GM23248 (cell line): ENCODE measurements at regions not wholly inside any gene's neighbourhood (a gene's known extent, or its start where the extent isn't known, plus 50 kb on each side); places are given as distances from the start of the nearest gene placed in this dataset.

Source experiments
- DNase-seq: peaks from one replicate; pipeline ENCODE4 v3.0.0-alpha.2; 2015
- H2AFZ ChIP-seq: fragments of 200-600 bp; sonication (generic); 2 replicates; pipeline ENCODE4 v1.6.1; 2016; ENCODE audit warnings: antibody characterized with exemption
- H3F3A ChIP-seq: fragments of 200-600 bp; sonication (generic); 2 replicates; pipeline ENCODE4 v1.6.1; 2016; ENCODE audit warnings: mild to moderate bottlenecking, antibody characterized with exemption, mixed run types; ENCODE audit not compliant: insufficient read depth
- H3K27ac ChIP-seq: fragments of 200-600 bp; sonication (generic); 2 replicates; pipeline ENCODE4 v1.5.1; 2016; ENCODE audit warnings: mild to moderate bottlenecking
- H3K27me3 ChIP-seq: fragments of 200-600 bp; sonication (generic); replicated peaks from 2 replicates; pipeline ENCODE4 v1.6.1; 2016; ENCODE audit warnings: mild to moderate bottlenecking; ENCODE audit not compliant: insufficient read depth
- H3K36me3 ChIP-seq: fragments of 200-600 bp; sonication (generic); 2 replicates; pipeline ENCODE4 v1.6.1; 2016; ENCODE audit warnings: low read depth, mild to moderate bottlenecking
- H3K4me1 ChIP-seq: fragments of 200-600 bp; sonication (generic); 2 replicates; pipeline ENCODE4 v1.6.1; 2016; ENCODE audit warnings: mild to moderate bottlenecking; ENCODE audit not compliant: insufficient read depth
- H3K4me2 ChIP-seq: fragments of 200-600 bp; sonication (generic); one replicate; pipeline ENCODE4 v1.6.1; 2016; ENCODE audit warnings: mild to moderate bottlenecking; ENCODE audit not compliant: unreplicated experiment
- H3K4me3 ChIP-seq: fragments of 200-600 bp; sonication (generic); 2 replicates; pipeline ENCODE4 v1.5.1; 2016; ENCODE audit warnings: mild to moderate bottlenecking
- H3K79me2 ChIP-seq: fragments of 200-600 bp; sonication (generic); 2 replicates; pipeline ENCODE4 v1.6.1; 2016; ENCODE audit warnings: mild to moderate bottlenecking; ENCODE audit not compliant: insufficient read depth
- H3K9ac ChIP-seq: fragments of 200-600 bp; sonication (generic); 2 replicates; pipeline ENCODE4 v1.6.1; 2016; ENCODE audit warnings: mild to moderate bottlenecking
- H3K9me2 ChIP-seq: fragments of 200-600 bp; sonication (generic); 2 replicates; pipeline ENCODE4 v1.6.1; 2016; ENCODE audit warnings: mixed run types, mild to moderate bottlenecking, moderate library complexity; ENCODE audit not compliant: insufficient read depth
- H3K9me3 ChIP-seq: fragments of 200-600 bp; sonication (generic); one replicate; pipeline ENCODE4 v1.6.1; 2017; ENCODE audit warnings: low read depth
- H4K20me1 ChIP-seq: fragments of 200-600 bp; sonication (generic); 2 replicates; pipeline ENCODE4 v1.6.0; 2016; ENCODE audit not compliant: insufficient read depth
- EZH2 ChIP-seq: fragments of 200-600 bp; sonication (generic); IDR thresholded peaks from 2 replicates; pipeline ENCODE4 v1.6.1; 2018; ENCODE audit warnings: antibody characterized with exemption, mild to moderate bottlenecking; ENCODE audit not compliant: insufficient read depth, poor library complexity, severe bottlenecking
- EZH2phosphoT487 ChIP-seq: fragments of 200-600 bp; sonication (generic); IDR thresholded peaks from 2 replicates; pipeline ENCODE4 v1.6.1; 2018; ENCODE audit warnings: antibody characterized with exemption, moderate library complexity, mild to moderate bottlenecking, low read depth; ENCODE audit not compliant: insufficient read depth
- WGBS, 2 experiments: methylation state at CpG; one replicate each; pipeline ENCODE4 v1.1.6; 2015 to 2017; ENCODE audit warnings: low lambda C conversion rate in 2 of 2, low coverage in 1 of 2; ENCODE audit errors: missing lambda C conversion rate in 2 of 2; 5-methylcytosine and 5-hydroxymethylcytosine counted together
- in situ Hi-C: fragments of 300-500 bp; cut with MboI; formaldehyde crosslinking; loops from 2 replicates; pipeline ENCODE4 v1.15.0; 2020

- WGBS, 2 experiments = 83 to 89% methylated on average over 7 to 9 of the region's 9 CpGs
- Histone ChIP-seq H3K4me3 (no peak overlapping the region), H3K4me2 (no peak overlapping the region), H4K20me1 (no peaks in the 10 kb centered on the region), H3K27ac (no peak overlapping the region), H2AFZ (no peak overlapping the region), H3K79me2 (no peaks in the 10 kb centered on the region), H3K9me2 (no peaks in the 10 kb centered on the region), H3F3A (peaks cover 11% of the 10 kb centered on the region; the same call in 1 of the 2 replicates), H3K4me1 (peaks cover 8% of the 10 kb centered on the region), H3K9ac (no peak overlapping the region), H3K9me3 (no peaks in the 10 kb centered on the region), H3K36me3 (no peaks in the 10 kb centered on the region), H3K27me3 (no peaks in the 10 kb centered on the region)
- TF ChIP-seq EZH2 (no peak), EZH2phosphoT487 (no peak)
- in situ Hi-C loops = no loop called here
- DNase-seq = no peak
These were observed 65.1 kb upstream of the NCOR2 start for GRCh38 chr12:124632519-124632984.

GRCh38 chr12:124631681-124632256, 64.4 kb upstream of the NCOR2 start:
- no peak for TF ChIP-seq EZH2
- TF ChIP-seq EZH2phosphoT487 = no peak
- Histone ChIP-seq H3K36me3 (no peaks in the 10 kb centered on the region), H3K4me2 (no peak overlapping the region), H3K27me3 (no peaks in the 10 kb centered on the region), H3K9ac (no peak overlapping the region), H3K79me2 (no peaks in the 10 kb centered on the region), H3K4me3 (no peak overlapping the region), H3K9me3 (no peaks in the 10 kb centered on the region), H2AFZ (no peak overlapping the region), H3K4me1 (peaks cover 12% of the 10 kb centered on the region), H3K9me2 (no peaks in the 10 kb centered on the region), H3K27ac (no peak overlapping the region), H3F3A (peaks cover 11% of the 10 kb centered on the region; the same call in 1 of the 2 replicates), H4K20me1 (no peaks in the 10 kb centered on the region)
- 83% methylated on average over 11 of the region's 11 CpGs for WGBS, 2 experiments
- in situ Hi-C loops = no loop called here
- no peak for DNase-seq

DNA sequence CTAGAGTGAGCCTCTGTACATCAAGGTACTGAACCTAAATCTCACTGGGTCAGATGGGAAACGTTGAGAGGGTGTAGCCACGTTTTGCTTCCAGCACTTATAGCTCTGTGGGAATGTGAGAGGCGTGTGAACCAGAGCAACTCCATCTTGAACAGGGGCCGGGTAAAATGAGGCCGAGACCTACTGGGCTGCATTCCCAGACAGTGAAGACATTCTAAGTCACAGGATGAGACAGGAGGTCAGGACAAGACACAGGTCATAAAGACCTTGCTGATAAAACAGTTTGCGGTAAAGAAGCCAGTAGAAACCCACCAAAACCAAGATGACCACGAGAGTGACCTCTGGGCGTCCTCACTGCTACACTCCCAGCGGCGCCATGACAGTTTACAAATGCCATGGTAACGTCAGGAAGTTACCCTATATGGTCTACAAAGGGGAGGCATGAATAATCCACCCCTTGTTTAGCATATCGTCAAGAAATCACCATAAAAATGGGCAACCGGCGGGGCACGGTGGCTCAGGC, 63.4 kb upstream of the NCOR2 start:
- Histone ChIP-seq H3K4me1 (peaks cover 21% of the 10 kb centered on the region), H3K4me2 (no peak overlapping the region), H3K36me3 (no peaks in the 10 kb centered on the region), H3K27me3 (no peaks in the 10 kb centered on the region), H3K9me2 (no peaks in the 10 kb centered on the region), H3K9ac (no peak overlapping the region), H2AFZ (no peak overlapping the region), H3K79me2 (no peaks in the 10 kb centered on the region), H3F3A (peaks cover 7% of the 10 kb centered on the region; the same call in 1 of the 2 replicates), H3K9me3 (no peaks in the 10 kb centered on the region), H3K4me3 (no peak overlapping the region), H4K20me1 (no peaks in the 10 kb centered on the region), H3K27ac (no peak overlapping the region)
- 89 to 90% methylated on average over 15 of the region's 15 CpGs for WGBS, 2 experiments
- no peak for DNase-seq
- TF ChIP-seq EZH2 (no peak), EZH2phosphoT487 (no peak)
- in situ Hi-C loops = no loop called here

- H4K20me1 ChIP-seq = no peaks in the 10 kb centered on the region
These were observed 62.5 kb upstream of the NCOR2 start for GRCh38 chr12:124629789-124630480.

More at GRCh38 chr12:124629789-124630480, 62.5 kb upstream of the NCOR2 start:
- no peaks in the 10 kb centered on the region for H3K9me3 ChIP-seq
- in situ Hi-C loops = no loop called here
- no peaks in the 10 kb centered on the region for H3F3A ChIP-seq
- WGBS, 2 experiments = 77 to 78% methylated on average over 12 of the region's 12 CpGs
- no peaks in the 10 kb centered on the region for H3K27me3 ChIP-seq
- peaks cover 24% of the 10 kb centered on the region for H3K4me1 ChIP-seq
- H3K79me2 ChIP-seq = no peaks in the 10 kb centered on the region
- TF ChIP-seq EZH2 (no peak), EZH2phosphoT487 (no peak)
- no peak overlapping the region for H3K27ac ChIP-seq
- H3K4me3 ChIP-seq = no peak overlapping the region
- no peak overlapping the region for H2AFZ ChIP-seq
- no peak for DNase-seq
- H3K9me2 ChIP-seq = no peaks in the 10 kb centered on the region
- no peak overlapping the region for H3K4me2 ChIP-seq
- no peak overlapping the region for H3K9ac ChIP-seq
- H3K36me3 ChIP-seq = no peaks in the 10 kb centered on the region
